Activated CD4-positive, alpha-beta memory T cell treated with anti-CD3 and anti-CD28 coated beads, Interleukin-2, amount 10 ng/mL, durations not matched to agents 7 days and 5 days (primary cell): ENCODE measurements at regions not wholly inside any gene's neighbourhood (a gene's known extent, or its start where the extent isn't known, plus 50 kb on each side); places are given as distances from the start of the nearest gene placed in this dataset.

Experiments
- CTCF ChIA-PET: fragments of 350-600 bp; sonication (Branson Sonifier 250); formaldehyde crosslinking; loops from one replicate; lab custom pipeline; 2021; ENCODE audit warnings: antibody characterized with exemption, inconsistent platforms; lab: Charles Lee
- POLR2A ChIA-PET: fragments of 350-600 bp; sonication (Branson Sonifier 250); formaldehyde crosslinking; loops from one replicate; lab custom pipeline; 2021; ENCODE audit warnings: antibody characterized with exemption; lab: Charles Lee
- DNase-seq: peaks from one replicate; pipeline ENCODE4 v3.0.0-alpha.2; 2020
- H3K27ac Mint-ChIP-seq: one replicate; pipeline ENCODE4 v1.8.0; 2021; ENCODE audit warnings: mild to moderate bottlenecking, mixed read lengths
- H3K27me3 Mint-ChIP-seq: one replicate; pipeline ENCODE4 v1.8.0; 2021; ENCODE audit warnings: mixed read lengths
- H3K36me3 Mint-ChIP-seq: one replicate; pipeline ENCODE4 v1.8.0; 2021; ENCODE audit warnings: low read depth, mixed read lengths
- H3K4me1 Mint-ChIP-seq: one replicate; pipeline ENCODE4 v1.8.0; 2021; ENCODE audit warnings: mixed read lengths
- H3K4me3 Mint-ChIP-seq: one replicate; pipeline ENCODE4 v1.8.0; 2021; ENCODE audit warnings: mild to moderate bottlenecking, mixed read lengths
- H3K9me3 Mint-ChIP-seq: one replicate; pipeline ENCODE4 v1.8.0; 2021; ENCODE audit warnings: mixed read lengths

DNA sequence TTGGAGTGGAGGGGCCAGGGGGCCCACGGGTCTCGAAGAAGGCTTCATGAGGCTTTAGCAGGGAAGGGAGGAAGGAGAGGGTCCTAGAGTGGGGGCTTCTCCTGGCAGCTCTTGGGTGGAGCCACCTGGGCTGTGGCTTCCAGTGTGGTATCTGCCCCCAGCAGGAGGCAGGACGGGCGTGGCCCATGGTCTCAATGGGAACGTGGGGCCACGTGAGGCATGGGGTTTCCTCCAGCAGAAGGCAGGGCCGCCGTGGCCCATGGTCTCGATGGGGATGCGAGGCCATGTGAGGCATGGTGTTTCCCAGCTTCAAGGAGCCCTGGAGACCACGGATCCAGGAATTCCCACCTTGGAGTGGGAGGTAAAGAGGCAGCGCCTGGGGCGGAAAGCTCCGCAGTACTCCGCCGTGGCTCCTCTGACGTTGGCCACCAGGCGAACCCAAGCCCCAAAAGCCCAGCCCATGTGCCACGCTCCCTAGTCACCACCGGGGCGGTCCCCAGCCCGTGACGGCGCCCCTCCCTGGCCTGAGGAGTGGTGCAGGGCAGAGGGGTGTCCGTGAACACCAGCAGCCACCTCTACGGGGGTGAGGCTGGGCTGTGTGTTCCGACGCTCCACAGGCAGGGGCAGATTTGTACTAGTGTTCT is 62.0 kb upstream of the GATA5 start:
- no peaks in the 10 kb centered on the region for H3K9me3 Mint-ChIP-seq
- H3K27ac Mint-ChIP-seq: no peak overlapping the region
- CTCF ChIA-PET: no interaction called here

DNA sequence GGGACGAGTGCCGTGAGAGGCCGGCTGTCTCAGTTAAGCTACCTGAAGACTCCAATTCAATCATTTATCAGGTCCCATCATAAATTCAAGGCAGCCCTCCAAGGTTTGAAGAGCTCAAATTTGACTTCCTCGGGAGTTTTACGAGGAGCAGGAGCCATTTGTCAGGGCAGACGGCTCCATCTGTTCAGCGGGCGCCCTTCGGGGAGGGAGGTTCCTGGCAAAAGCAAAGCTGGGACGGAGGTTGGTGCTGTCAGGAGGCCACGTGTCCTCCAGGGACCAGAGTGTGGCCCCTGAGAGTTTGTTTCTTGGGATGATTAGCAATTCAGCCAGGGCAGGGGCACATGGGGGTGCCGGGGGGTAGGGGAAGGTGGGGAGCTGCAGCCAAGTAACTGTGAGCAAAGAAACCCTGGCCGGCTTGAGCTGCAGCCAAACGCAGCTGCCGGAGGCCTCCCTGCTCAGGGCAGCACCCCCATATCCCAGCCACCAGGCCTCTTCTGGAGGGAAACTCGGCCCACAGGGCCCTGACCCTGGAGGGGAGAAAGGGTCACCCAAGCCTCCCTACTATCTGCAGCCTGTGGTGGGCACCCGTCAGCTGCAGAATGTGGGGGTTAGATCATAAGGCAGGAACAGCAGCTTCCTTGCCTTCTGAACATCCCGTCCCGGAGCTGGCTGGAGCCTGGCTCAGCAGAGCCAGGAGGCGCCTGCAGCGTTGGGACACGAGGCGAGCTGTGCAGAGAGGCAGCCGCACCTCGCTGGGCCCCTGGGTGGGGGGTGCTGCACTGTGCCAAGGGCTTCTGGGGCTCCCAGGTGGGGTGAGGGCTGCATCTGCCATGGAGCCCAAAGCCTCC is 63.6 kb upstream of the GATA5 start:
- H3K4me3 Mint-ChIP-seq: no peak overlapping the region
- no peak overlapping the region for H3K27ac Mint-ChIP-seq
- H3K4me1 Mint-ChIP-seq: no peaks in the 10 kb centered on the region
- no peaks in the 10 kb centered on the region for H3K9me3 Mint-ChIP-seq
- POLR2A ChIA-PET: no interaction called here
- CTCF ChIA-PET: interaction anchor here (0.8 kb wide), 1 partner anchor 253 kb away, joined by 3 read pairs; no protein-coding TSS in a partner anchor
- H3K36me3 Mint-ChIP-seq: no peaks in the 10 kb centered on the region
- DNase-seq: no peak
- no peaks in the 10 kb centered on the region for H3K27me3 Mint-ChIP-seq

More for the DNA sequence above, 62.0 kb upstream of the GATA5 start:
- H3K4me1 Mint-ChIP-seq: no peaks in the 10 kb centered on the region
- H3K4me3 Mint-ChIP-seq: no peak overlapping the region
- DNase-seq: no peak
- H3K27me3 Mint-ChIP-seq: no peaks in the 10 kb centered on the region
- POLR2A ChIA-PET: no interaction called here
- no peaks in the 10 kb centered on the region for H3K36me3 Mint-ChIP-seq

DNA sequence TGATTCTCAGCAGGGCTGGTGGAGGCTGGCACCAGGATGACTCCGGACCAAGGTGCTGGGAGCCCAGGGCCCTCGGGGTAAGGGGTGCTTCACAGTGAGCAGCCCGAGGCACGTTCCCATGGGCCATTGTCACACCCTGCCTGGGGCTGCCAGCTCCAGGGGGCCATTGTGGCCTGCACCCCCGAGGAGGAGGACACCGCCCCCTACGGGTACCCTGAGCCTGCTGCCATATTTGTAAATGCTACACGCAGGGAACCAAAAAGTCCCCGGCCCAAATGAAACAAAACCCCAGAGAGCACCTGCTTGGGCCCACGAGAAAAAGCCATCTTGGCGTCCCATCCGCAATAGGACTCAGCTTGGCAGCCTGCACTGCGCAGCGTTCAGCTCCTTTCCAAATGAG is 64.7 kb upstream of the GATA5 start:
- Mint-ChIP-seq H3K36me3 (no peaks in the 10 kb centered on the region), H3K27ac (no peak overlapping the region), H3K4me1 (no peaks in the 10 kb centered on the region), H3K27me3 (no peaks in the 10 kb centered on the region), H3K9me3 (no peaks in the 10 kb centered on the region), H3K4me3 (no peak overlapping the region)
- DNase-seq: no peak
- CTCF ChIA-PET: no interaction called here
- POLR2A ChIA-PET: no interaction called here

DNA sequence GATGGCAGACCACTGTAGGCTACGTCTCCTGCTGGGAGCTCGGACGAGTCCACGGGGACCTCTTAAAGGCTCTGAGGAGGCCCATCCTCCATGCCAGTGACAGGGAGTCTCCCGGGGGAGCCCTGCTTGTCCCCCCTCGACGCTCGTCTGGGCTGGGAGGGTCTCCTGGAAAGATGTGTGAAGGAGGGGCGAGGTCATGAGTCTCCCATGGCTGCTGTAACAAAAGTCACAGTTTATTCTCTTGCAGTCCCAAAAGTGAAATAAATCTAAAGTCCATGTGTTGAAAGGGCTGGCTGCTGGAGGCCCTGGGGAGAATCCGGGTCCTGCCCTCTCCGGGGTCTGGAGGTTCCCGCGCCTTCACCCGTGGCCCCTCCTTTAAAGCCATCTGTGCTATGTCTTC is 67.1 kb upstream of the GATA5 start:
- Mint-ChIP-seq H3K4me3 (no peak overlapping the region), H3K4me1 (no peaks in the 10 kb centered on the region), H3K36me3 (no peaks in the 10 kb centered on the region), H3K9me3 (no peaks in the 10 kb centered on the region), H3K27ac (no peak overlapping the region), H3K27me3 (no peaks in the 10 kb centered on the region)
- ChIA-PET CTCF (interaction anchor here (1.0 kb wide), 1 partner anchor 43 kb away, joined by 3 read pairs; no protein-coding TSS in a partner anchor), POLR2A (no interaction called here)
- DNase-seq: no peak

DNA sequence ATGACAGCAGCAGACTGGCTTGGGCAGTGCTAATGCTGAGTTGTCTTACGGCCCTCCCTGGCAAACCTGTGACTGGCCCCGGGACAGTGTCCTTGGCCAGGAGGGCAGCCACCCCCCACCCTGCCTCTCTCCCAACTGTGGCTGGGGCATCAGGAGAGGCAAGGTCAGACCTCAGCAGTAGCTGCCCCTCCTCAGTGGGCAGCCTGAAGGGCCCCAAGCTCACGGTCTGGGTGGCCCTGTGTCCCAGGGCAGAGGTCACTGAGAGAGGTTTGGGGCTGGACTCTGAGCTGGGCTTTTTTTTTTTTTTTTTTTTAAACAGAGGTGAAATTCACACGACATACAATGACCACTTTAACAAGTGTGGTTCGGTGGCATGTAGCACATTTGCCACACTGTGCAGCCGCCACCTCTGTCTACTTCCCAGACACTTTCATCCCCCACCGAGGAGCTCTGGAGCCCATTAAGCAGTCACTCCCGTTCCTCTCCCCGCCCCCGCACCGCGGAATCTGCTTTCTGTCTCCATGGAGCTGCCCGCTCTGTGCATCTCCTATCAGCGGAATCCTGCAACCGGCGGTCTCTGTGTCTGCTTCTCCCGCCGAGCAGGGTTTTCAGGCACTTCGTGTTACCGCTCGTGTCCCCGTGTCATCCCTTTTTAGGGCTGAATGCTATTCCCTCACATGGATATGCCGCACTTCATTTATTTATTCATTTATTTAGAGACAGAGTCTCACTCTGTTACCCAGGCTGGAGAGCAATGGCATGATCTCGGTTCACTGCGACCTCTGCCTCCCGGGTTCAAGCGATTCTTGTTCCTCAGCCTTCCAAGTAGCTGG is 67.9 kb upstream of the GATA5 start:
- Mint-ChIP-seq H3K9me3 (no peaks in the 10 kb centered on the region), H3K36me3 (no peaks in the 10 kb centered on the region), H3K4me3 (no peak overlapping the region), H3K27me3 (peaks cover 6% of the 10 kb centered on the region), H3K27ac (no peak overlapping the region), H3K4me1 (peaks cover under 1% of the 10 kb centered on the region)
- ChIA-PET CTCF (interaction anchor here (1.0 kb wide), 1 partner anchor 44 kb away, joined by 3 read pairs; no protein-coding TSS in a partner anchor), POLR2A (interaction anchor here (0.9 kb wide), 1 partner anchor 8 kb away, joined by 3 read pairs; no protein-coding TSS in a partner anchor)
- DNase-seq: no peak

DNA sequence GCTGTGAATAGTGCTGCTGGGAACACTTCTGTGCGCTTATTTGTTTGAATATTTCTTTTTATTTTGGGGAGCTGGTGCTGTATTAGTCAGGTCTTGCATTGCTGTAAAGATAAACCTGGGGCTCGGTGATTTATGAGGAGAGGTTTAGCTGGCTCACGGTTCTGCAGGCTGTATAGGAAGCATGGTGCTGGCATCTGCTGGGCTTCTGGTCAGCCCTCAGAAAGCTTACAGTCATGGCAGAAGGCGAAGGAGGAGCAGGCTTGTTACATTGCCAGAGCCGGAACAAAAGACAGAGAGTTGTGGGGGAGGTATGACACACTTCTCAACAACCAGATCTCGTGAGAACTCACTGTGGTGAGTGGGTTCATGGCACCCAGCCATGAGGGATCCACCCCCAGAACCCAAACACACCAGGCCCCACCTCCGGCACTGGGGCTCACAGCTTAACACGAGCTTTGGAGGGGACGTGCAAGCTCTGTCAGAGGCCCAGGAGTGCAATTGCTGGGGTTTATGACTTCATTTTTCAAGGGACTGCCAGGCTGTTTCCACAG is 68.8 kb upstream of the GATA5 start:
- peaks cover 13% of the 10 kb centered on the region for H3K27me3 Mint-ChIP-seq
- no peak overlapping the region for H3K27ac Mint-ChIP-seq
- H3K9me3 Mint-ChIP-seq: no peaks in the 10 kb centered on the region
- peaks cover 1% of the 10 kb centered on the region for H3K4me1 Mint-ChIP-seq
- no peak overlapping the region for H3K4me3 Mint-ChIP-seq
- CTCF ChIA-PET: no interaction called here
- H3K36me3 Mint-ChIP-seq: no peaks in the 10 kb centered on the region
- POLR2A ChIA-PET: interaction anchor here (0.9 kb wide), 1 partner anchor 7 kb away, joined by 3 read pairs; no protein-coding TSS in a partner anchor
- no peak for DNase-seq

DNA sequence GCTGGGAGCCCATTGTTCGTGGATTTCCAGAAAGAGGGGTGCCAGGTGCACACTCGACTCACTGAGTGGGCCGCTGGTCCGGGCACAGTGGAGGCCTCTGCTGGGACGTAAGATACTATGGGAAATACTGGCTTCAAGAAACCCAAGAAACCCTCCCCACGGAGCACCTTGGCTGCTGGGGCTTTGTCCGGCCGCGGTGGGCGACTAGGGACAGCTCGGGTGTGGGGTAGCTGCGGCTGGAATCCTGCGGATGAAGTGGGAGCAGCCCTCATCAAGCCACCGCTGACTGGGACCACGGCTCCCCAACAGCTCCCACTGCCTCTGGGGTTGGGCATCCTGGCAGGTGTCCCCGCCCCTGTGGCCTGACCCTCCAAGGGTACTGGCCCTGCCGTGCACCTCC is 69.5 kb upstream of the GATA5 start:
- H3K36me3 Mint-ChIP-seq: no peaks in the 10 kb centered on the region
- peaks cover 1% of the 10 kb centered on the region for H3K4me1 Mint-ChIP-seq
- H3K27ac Mint-ChIP-seq: no peak overlapping the region
- H3K4me3 Mint-ChIP-seq: no peak overlapping the region
- ChIA-PET POLR2A (no interaction called here), CTCF (no interaction called here)
- no peaks in the 10 kb centered on the region for H3K9me3 Mint-ChIP-seq
- DNase-seq: no peak
- peaks cover 13% of the 10 kb centered on the region for H3K27me3 Mint-ChIP-seq

DNA sequence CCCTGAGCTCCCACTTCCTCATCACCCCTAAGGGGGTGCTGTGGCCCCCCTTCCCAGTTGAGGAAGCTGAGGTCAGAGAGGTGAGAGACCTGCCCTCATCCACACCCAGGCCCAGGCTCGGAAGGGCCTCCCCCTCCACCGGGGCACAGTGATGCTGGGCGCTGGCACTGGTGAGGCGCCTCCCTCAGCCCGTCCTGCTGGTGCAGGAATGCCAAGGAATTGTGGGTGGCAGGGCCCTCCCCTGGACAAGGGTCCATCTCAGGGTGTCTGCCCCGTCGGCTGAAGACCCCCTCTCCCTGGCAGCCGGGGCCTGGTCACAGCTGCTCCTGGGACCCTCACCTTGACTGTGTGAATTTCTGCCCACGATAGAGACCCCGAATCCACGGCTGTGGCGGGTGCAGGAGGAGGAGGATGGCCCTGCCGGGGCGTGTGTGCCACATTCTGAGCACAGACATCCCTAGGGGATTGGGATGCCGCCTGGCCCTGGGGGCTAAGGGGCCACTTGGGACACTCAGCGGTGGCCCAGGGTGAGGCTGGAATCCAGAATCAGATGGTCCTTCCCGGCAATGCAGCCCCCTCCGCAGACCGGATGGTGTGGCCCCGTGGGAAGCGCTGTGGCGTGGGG is 70.2 kb upstream of the GATA5 start:
- Mint-ChIP-seq H3K9me3 (no peaks in the 10 kb centered on the region), H3K4me3 (no peak overlapping the region), H3K4me1 (peaks cover 1% of the 10 kb centered on the region), H3K27me3 (peaks cover 18% of the 10 kb centered on the region), H3K27ac (no peak overlapping the region), H3K36me3 (no peaks in the 10 kb centered on the region)
- ChIA-PET POLR2A (no interaction called here), CTCF (no interaction called here)
- no peak for DNase-seq

DNA sequence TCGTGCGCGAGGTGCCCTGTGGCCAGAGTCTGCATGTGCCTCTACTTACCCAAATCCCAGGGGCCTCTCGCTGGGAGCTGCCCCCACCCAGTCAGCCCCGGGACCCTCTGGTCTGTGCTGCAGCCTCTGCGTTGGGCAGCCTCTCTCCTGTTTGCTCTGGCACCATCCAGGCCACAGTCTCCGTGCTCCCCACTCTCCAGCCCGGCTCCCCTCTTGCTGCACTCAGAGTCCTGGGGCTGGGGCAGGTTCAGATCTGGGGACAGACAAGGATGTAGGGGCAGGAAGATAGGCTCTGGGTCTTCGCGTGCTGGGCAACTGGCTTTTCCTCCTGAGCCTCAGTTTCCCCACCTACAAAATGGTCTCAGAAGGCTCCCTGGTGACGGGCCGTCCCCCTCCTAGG is 70.8 kb upstream of the GATA5 start:
- Mint-ChIP-seq H3K27me3 (peaks cover 20% of the 10 kb centered on the region), H3K4me1 (peaks cover 1% of the 10 kb centered on the region), H3K36me3 (no peaks in the 10 kb centered on the region), H3K27ac (no peak overlapping the region), H3K9me3 (no peaks in the 10 kb centered on the region), H3K4me3 (no peak overlapping the region)
- DNase-seq: no peak
- ChIA-PET POLR2A (no interaction called here), CTCF (no interaction called here)

DNA sequence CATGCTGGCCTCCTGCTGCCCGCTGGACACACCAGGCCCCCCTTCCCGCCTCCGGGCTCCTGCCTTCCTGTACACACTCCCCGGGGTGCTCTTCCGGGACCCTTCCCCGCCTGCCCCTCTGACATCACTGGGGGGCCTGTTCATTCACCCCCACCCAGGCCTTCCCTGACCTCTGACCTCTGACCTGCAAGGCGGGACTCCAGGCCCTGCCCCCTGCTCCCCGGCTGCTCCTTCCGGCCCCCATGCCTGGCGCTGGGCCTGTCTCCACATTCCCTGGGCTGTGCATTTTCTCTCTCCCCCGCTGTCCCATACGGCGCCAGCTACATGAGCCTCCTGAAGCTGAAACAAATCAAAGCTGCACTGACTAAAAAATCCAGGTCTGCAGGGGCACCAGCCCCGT is 71.6 kb upstream of the GATA5 start:
- Mint-ChIP-seq H3K27ac (no peak overlapping the region), H3K4me1 (peaks cover 1% of the 10 kb centered on the region), H3K27me3 (peaks cover 24% of the 10 kb centered on the region), H3K4me3 (no peak overlapping the region), H3K9me3 (no peaks in the 10 kb centered on the region), H3K36me3 (no peaks in the 10 kb centered on the region)
- CTCF ChIA-PET: no interaction called here
- DNase-seq: no peak
- POLR2A ChIA-PET: no interaction called here

DNA sequence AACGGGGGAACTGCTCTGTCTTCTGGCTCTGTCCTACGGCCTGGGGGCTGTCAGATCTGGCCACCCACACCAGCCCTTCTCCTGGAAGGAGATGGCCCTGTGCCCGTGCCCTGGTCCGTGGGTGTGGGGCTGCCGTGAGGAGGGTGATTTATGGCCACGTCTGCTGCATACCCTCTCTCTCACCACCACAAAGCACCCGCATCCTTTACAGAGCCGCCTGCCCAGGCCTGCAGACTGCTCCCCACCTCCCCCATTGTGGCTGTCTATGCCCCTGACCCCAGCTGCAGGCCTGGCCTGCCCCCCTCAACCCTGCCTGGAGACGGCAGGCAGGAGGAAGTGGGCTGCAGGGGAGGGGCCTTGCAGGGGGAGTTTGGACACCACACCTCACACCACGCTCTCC is 72.7 kb upstream of the GATA5 start:
- Mint-ChIP-seq H3K4me3 (no peak overlapping the region), H3K27me3 (peaks cover 30% of the 10 kb centered on the region), H3K4me1 (peaks cover 1% of the 10 kb centered on the region), H3K27ac (no peak overlapping the region), H3K9me3 (no peaks in the 10 kb centered on the region), H3K36me3 (no peaks in the 10 kb centered on the region)
- POLR2A ChIA-PET: no interaction called here
- CTCF ChIA-PET: no interaction called here
- no peak for DNase-seq

DNA sequence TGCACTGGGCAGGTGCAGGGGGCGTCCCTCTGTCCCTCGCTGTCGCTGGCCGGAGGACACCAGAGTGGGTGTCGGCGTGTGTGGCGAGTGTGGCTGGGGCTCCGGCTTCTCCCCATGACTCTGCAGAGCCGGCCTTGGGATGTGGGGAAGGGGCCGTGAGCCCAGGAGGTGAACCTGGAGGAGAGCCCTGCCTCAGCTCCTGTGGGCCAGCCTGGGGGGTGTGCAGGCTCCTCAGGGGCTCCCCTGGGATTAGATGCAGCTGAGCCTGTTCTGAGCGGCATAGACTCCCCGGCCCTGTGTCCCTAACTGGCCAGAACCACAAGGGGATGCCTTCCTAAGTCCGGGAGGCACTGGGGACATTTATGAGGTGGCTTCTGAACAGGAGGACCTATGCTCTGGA is 73.2 kb upstream of the GATA5 start:
- no peak overlapping the region for H3K4me3 Mint-ChIP-seq
- POLR2A ChIA-PET: no interaction called here

More for the DNA sequence above, 73.2 kb upstream of the GATA5 start:
- Mint-ChIP-seq H3K4me1 (peaks cover 1% of the 10 kb centered on the region), H3K27me3 (peaks cover 30% of the 10 kb centered on the region), H3K9me3 (no peaks in the 10 kb centered on the region), H3K36me3 (no peaks in the 10 kb centered on the region), H3K27ac (no peak overlapping the region)
- no peak for DNase-seq
- CTCF ChIA-PET: no interaction called here
